ENCODE measurements at regions not wholly inside any gene's neighbourhood (a gene's known extent, or its start where the extent isn't known, plus 50 kb on each side); places are given as distances from the start of the nearest gene placed in this dataset.

DNA sequence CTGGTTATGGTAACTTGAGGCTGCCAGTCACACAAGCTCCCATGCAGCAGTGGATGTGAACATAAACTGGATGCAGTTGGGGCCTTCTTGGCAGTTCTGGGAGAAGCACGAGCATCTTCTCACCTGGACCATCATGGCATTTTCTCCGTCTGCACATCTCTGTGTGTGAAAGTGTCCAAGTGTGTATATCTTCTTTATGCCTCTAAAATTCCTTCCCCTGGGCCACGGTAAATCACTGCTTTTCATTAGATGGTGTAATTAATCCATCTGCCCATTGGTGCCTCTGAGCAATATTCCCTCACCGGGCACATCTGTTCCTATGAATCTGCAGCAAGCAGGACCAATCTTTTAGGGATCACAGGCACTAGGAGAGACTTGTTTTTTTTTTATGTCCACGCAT is 138.0 kb downstream of the MAP3K7 start:
- intact Hi-C loops (cut with micrococcal nuclease): no loop called here
- no peak for TF ChIP-seq EZH2 (IDR thresholded peaks at IDR 0.05; ENCODE audit: borderline replicate concordance, low read depth, low read length, severe bottlenecking)
- no peak for TF ChIP-seq FOS (IDR thresholded peaks at IDR 0.05; ENCODE audit: borderline replicate concordance, insufficient read depth, low read length)

DNA sequence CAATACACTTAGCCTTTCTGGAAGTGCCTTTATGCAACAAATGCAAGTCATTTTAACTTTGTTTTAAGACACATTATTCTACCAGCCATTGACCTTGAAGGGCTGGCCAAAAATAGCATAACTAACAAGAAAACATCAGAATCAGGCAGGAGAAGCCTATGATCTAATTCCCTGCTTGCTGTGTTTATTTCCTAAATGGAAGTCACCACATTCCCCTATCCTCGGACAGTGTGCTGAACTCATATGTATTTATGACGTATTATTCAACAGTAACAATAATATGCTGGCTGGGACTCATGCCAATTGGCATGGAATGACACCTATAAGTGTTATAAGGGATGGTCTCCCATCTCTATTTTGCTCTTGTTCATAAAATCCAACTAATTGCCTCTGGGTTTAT is 140.7 kb downstream of the MAP3K7 start:
- no peaks in the 10 kb centered on the region for H3K79me2 ChIP-seq (ENCODE audit: control insufficient read depth, insufficient read depth, low read length)
- dilution Hi-C loops (cut with MboI; ENCODE audit: extremely low pct_ligation_motif_present, low sequenced_read_pairs): no loop called here
- no peak for FAIRE-seq
- no peak overlapping the region for H2AFZ ChIP-seq (ENCODE audit: low read depth, low read length)
- intact Hi-C loops (cut with micrococcal nuclease): no loop called here
- peaks cover 6 to 11% of the 10 kb centered on the region in 2 experiments for H3K27me3 ChIP-seq (ENCODE audit: control insufficient read depth in 2 of 2, insufficient read depth in 2 of 2, low read length in 2 of 2)
- H3K4me2 ChIP-seq (ENCODE audit: insufficient read depth, low read length): no peak overlapping the region
- H3K9me3 ChIP-seq (replicated peaks; ENCODE audit: control insufficient read depth, insufficient read depth, low read length): no peaks in the 10 kb centered on the region
- no peaks in the 10 kb centered on the region for H4K20me1 ChIP-seq (replicated peaks; ENCODE audit: control insufficient read depth, extremely low read depth, insufficient read depth, low read length)
- no peak for TF ChIP-seq MYC (IDR thresholded peaks at IDR 0.05; ENCODE audit: low read depth, low read length)
- TF ChIP-seq POLR2AphosphoS5 (IDR thresholded peaks at IDR 0.05; ENCODE audit: insufficient read depth, low read depth, low read length): no peak
- TF ChIP-seq, protein P1, sequence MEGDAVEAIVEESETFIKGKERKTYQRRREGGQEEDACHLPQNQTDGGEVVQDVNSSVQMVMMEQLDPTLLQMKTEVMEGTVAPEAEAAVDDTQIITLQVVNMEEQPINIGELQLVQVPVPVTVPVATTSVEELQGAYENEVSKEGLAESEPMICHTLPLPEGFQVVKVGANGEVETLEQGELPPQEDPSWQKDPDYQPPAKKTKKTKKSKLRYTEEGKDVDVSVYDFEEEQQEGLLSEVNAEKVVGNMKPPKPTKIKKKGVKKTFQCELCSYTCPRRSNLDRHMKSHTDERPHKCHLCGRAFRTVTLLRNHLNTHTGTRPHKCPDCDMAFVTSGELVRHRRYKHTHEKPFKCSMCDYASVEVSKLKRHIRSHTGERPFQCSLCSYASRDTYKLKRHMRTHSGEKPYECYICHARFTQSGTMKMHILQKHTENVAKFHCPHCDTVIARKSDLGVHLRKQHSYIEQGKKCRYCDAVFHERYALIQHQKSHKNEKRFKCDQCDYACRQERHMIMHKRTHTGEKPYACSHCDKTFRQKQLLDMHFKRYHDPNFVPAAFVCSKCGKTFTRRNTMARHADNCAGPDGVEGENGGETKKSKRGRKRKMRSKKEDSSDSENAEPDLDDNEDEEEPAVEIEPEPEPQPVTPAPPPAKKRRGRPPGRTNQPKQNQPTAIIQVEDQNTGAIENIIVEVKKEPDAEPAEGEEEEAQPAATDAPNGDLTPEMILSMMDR (IDR thresholded peaks at IDR 0.05; ENCODE audit: extremely low read depth in 1 of 2, insufficient read depth in 1 of 2, low read depth in 1 of 2, low read length in 2 of 2): no peak
- no peak for TF ChIP-seq FOS (IDR thresholded peaks at IDR 0.05; ENCODE audit: borderline replicate concordance, insufficient read depth, low read length)
- TF ChIP-seq POLR2A (IDR thresholded peaks at IDR 0.05; ENCODE audit: low read depth, low read length): no peak
- no peak for TF ChIP-seq JUN (IDR thresholded peaks at IDR 0.05; ENCODE audit: borderline replicate concordance, insufficient read depth, insufficient read length, low read depth)
- TF ChIP-seq EZH2 (IDR thresholded peaks at IDR 0.05; ENCODE audit: borderline replicate concordance, low read depth, low read length, severe bottlenecking): no peak
- no peak for TF ChIP-seq GATA2 (IDR thresholded peaks at IDR 0.05; ENCODE audit: insufficient read depth, insufficient read length, low read depth, low read length)
- TF ChIP-seq, protein P2, sequence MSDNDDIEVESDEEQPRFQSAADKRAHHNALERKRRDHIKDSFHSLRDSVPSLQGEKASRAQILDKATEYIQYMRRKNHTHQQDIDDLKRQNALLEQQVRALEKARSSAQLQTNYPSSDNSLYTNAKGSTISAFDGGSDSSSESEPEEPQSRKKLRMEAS (IDR thresholded peaks at IDR 0.05; ENCODE audit: insufficient read depth, insufficient read length): no peak
- no TSS peak for BruUV-seq (replicated peaks)
- no peak overlapping the region for H3K4me3 ChIP-seq (replicated peaks in 1 of 3; ENCODE audit: insufficient read depth in 1 of 3, low read depth in 1 of 3, low read length in 3 of 3)
- H3K36me3 ChIP-seq (ENCODE audit: control insufficient read depth in 2 of 2, extremely low read depth in 1 of 2, insufficient read depth in 2 of 2, low read length in 2 of 2): no peaks in the 10 kb centered on the region
- DNase-seq (ENCODE audit: low read depth, low spot score): peak; percentile 61
- H3K27ac ChIP-seq (ENCODE audit: insufficient read depth, low read depth, low read length): no peak overlapping the region
- no peaks in the 10 kb centered on the region for H3K9me1 ChIP-seq (replicated peaks; ENCODE audit: control insufficient read depth, extremely low read depth, insufficient read depth, low read length)
- ChIA-PET CTCF (no interaction called here), POLR2A (no interaction called here)
- no peaks in the 10 kb centered on the region for H3K4me1 ChIP-seq (ENCODE audit: control insufficient read depth, extremely low read depth, insufficient read depth, low read length)
- no peak overlapping the region for H3K9ac ChIP-seq (replicated peaks; ENCODE audit: extremely low read depth, insufficient read depth, low read length)

More for the DNA sequence above, 138.0 kb downstream of the MAP3K7 start:
- DNase-seq (ENCODE audit: low read depth, low spot score) (no peak), FAIRE-seq (no peak)
- Histone ChIP-seq H3K27ac (ENCODE audit: insufficient read depth, low read depth, low read length) (no peak overlapping the region), H3K4me3 (replicated peaks in 1 of 3; ENCODE audit: insufficient read depth in 1 of 3, low read depth in 1 of 3, low read length in 3 of 3) (no peak overlapping the region), H3K79me2 (ENCODE audit: control insufficient read depth, insufficient read depth, low read length) (no peaks in the 10 kb centered on the region), H2AFZ (ENCODE audit: low read depth, low read length) (no peak overlapping the region), H4K20me1 (replicated peaks; ENCODE audit: control insufficient read depth, extremely low read depth, insufficient read depth, low read length) (no peaks in the 10 kb centered on the region), H3K4me2 (ENCODE audit: insufficient read depth, low read length) (no peak overlapping the region), H3K9ac (replicated peaks; ENCODE audit: extremely low read depth, insufficient read depth, low read length) (no peak overlapping the region), H3K36me3 (ENCODE audit: control insufficient read depth in 2 of 2, extremely low read depth in 1 of 2, insufficient read depth in 2 of 2, low read length in 2 of 2) (no peaks in the 10 kb centered on the region), H3K27me3 (ENCODE audit: control insufficient read depth in 2 of 2, insufficient read depth in 2 of 2, low read length in 2 of 2) (peaks cover 2 to 4% of the 10 kb centered on the region in 2 experiments), H3K4me1 (ENCODE audit: control insufficient read depth, extremely low read depth, insufficient read depth, low read length) (no peaks in the 10 kb centered on the region), H3K9me1 (replicated peaks; ENCODE audit: control insufficient read depth, extremely low read depth, insufficient read depth, low read length) (no peaks in the 10 kb centered on the region), H3K9me3 (replicated peaks; ENCODE audit: control insufficient read depth, insufficient read depth, low read length) (no peaks in the 10 kb centered on the region)
- ChIA-PET CTCF (no interaction called here), POLR2A (no interaction called here)
- dilution Hi-C loops (cut with MboI; ENCODE audit: extremely low pct_ligation_motif_present, low sequenced_read_pairs): no loop called here
- no TSS peak for BruUV-seq (replicated peaks)

Data from endothelial cell of umbilical vein (primary cell).